Left lobe of liver (tissue), 2 donors: ENCODE measurements at regions not wholly inside any gene's neighbourhood (a gene's known extent, or its start where the extent isn't known, plus 50 kb on each side); places are given as distances from the start of the nearest gene placed in this dataset.

Experiments
- ATAC-seq: fragments of 200-7000 bp; cut with Tn5 transposase; one replicate; pipeline ENCODE4 v1.9.1; 2020; ENCODE audit warnings: mild to moderate bottlenecking, moderate library complexity
- DNase-seq: peaks from one replicate; pipeline ENCODE4 v3.0.0-alpha.2; 2020; ENCODE audit warnings: low spot score
- donor health status: DM: no; HTN: no; CAD: no; lungs with moderate emphysema.
- donor health status: DM: no; HTN: yes; CAD: no.

DNA sequence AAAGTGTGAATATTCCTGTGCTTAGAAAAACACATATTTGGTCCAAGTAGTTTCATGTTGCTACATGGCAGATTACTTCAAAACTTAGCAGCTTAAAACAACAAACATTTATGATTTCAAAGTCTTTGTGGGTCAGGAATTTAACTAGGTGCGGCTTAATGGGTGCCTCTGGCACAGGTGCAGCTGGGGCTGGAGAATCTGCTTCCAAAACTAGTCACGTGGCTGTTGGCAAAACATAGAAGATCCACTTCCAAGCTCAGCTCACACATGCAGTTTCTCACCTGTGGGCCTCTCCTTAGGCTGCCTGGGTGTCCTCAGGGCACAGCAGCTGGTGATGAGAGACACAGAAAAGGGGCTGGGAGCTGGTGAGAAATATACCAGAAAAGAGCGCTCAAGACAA is 263.4 kb downstream of the TTLL7 start:
- ATAC-seq (peak; percentile 88), DNase-seq (peak; percentile 51)

DNA sequence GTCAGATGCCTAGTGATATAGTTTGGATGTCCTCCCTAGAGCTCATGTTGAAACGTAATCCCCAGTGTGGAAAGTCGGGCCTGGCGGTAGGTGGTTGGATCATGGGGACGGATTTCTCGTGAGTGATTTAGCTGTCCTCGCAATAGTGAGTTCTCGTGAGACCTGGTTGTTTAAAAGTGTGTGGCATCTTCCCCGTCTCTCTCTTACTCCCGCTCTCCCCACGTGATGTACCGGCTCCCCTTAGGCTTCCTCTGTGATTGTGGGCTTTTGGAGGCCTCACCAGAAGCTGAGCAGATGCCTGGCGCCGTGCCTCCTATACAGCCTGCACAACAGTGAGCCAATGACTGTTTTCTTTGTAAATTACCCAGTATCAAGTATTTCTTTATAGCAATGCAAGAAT is 264.5 kb downstream of the TTLL7 start:
- DNase-seq (no peak), ATAC-seq (no peak)

DNA sequence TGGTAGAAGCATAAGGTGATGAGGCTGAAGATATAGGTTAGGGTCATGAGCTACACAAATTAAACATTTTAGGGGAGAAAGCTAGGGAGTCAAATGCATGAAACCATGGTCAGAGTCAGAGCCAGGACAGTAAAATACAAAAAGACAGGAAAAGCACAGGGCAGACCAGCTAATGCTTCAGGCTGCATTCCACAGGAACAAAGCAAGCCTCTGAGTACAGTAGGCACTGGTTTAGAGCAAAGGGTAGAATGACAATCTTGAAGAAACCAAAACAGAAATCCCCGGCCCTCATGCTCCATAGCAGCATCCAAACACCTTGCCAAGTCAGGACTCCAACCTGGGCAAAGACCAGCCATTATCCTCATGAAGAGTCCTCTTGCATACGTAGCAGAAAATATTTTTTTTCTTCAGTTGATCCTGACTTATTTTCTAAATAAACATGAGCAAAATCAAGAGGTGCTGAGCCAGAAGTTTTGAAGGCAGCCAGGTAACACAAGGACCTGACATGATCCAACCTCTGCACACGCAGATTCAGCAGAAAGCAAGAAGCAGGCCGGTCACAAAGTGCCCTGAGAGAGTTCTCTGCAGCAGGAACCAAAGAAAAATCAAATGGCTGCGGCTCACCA is 273.1 kb downstream of the TTLL7 start:
- DNase-seq (no peak), ATAC-seq (no peak)

DNA sequence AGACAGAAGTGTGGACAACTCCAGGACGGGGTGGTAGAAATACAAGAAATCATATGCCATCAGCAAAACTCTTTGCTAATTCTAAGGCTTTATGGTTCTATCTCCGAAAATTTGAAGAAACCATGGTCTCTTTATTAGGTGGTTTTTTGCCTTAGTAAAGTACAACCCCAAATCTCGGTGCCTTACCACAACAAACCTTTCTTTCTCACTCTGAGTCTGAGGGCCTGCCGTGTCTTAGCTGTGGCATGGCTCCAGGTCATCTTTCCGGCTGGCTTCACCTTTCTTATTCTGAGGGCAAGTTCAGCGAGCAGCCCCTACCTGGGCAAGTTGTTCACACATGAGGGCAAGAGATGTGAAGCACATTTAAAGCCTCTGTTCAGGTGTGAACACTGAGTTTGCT is 280.6 kb downstream of the TTLL7 start:
- ATAC-seq (no peak), DNase-seq (no peak)

- DNase-seq (no peak), ATAC-seq (no peak)
Measured at GRCh38 chr1:83717785-83718184, 281.1 kb downstream of the TTLL7 start.

DNA sequence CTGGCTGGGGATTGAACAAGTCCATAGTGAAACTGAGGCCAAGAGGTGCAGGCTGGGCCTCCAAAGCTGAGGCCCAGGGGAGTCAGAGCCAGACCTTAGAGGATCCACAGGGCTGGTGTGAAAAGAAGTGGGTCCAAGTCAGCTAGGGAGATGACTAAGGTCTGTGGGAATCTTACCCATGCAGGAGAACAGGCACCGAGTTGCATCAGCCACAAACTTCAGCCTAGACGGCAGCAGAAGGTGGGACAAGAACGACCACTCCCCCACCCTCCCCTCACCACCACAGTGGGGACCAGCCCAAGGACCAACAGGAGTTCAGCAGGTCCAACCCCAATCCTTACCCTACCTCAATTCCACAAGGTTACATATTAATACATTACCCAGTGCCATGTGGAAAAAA is 282.3 kb downstream of the TTLL7 start:
- no peak for DNase-seq
- ATAC-seq: no peak

GRCh38 chr1:83715550-83715949 is 283.4 kb downstream of the TTLL7 start:
- DNase-seq: no peak
- ATAC-seq: no peak

DNA sequence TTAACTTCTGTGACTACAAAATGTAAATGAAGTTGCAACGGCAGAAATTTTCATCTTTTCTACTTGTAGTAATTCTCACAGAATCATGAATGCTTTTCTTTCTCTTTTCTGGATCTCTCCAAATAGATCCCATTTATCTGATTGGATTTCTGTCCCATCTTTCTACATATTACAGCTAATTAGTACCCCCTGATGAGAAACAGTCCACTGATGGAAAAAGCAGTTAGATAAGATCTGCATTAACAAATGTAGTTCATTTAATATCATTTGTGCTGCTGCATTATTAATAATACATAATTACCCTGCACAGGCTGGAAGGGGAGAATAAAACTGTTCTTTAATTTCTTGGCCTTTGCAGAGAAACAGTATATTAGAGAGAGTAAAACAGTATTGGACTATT is 289.3 kb downstream of the TTLL7 start:
- DNase-seq: no peak
- no peak for ATAC-seq

DNA sequence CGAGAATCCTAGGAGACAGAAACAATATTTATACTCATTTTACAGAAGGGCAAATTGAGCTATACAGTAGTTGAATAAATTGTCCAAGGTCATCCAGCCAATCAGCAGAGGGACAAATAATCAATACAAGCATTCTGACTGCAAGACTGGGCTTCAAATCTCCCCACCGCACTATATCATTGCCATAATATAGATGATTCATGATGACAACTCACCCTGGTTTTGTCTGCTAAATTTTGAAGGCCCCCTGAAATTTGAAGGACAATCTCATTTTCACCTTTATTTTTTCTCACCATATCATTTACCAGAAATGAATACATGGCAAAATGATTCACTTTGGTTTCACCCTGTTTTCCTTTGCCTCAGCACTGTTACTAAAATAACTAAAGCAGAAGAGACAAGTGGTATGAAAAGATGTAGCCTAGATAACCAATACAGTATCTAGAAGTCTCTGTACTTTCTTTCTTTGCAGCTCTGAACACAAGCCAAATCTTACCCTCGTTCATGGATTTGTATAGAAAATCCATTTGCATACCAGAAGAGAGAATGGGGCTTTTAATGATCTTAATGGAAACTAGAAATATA is 292.5 kb downstream of the TTLL7 start:
- ATAC-seq (no peak), DNase-seq (no peak)

DNA sequence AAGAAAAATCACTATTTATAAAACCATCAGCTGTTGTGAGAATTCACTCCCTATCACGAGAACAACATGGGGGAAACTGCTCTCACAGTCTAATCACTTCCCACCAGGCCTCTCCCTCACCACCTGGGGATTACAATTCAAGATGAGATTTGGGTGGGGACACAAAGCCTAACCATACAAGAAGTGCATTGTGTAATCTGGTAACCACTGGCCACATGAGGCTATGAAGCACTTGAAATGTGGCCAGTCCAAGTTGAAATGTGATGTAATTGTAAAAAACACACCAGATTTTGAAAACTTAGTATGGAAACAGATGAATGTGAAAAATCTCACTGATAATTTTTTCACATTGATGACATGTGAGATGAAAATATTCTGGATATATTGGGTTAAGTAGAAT is 293.8 kb downstream of the TTLL7 start:
- ATAC-seq (no peak), DNase-seq (no peak)

GRCh38 chr1:83704350-83704749 is 294.6 kb downstream of the TTLL7 start:
- ATAC-seq (no peak), DNase-seq (no peak)

DNA sequence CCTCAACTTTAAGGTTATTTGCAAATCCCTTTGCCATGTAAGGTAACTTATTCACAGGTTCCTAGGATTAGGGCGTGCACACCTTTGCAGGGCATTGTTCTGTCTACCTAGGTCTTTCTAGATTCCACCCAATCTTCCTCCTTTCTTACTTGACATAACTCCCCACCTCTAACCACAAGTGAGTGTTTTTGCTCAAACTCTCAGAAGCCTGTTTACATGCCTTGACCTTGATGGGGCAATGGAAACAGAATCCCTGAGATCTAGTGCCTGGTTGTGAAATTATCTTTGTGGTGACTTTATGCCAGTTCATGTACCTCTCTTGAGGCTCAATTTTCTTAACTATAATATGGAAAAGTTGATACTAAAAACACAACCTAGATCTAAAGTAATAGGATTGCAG is 296.6 kb downstream of the TTLL7 start:
- DNase-seq: no peak
- no peak for ATAC-seq

DNA sequence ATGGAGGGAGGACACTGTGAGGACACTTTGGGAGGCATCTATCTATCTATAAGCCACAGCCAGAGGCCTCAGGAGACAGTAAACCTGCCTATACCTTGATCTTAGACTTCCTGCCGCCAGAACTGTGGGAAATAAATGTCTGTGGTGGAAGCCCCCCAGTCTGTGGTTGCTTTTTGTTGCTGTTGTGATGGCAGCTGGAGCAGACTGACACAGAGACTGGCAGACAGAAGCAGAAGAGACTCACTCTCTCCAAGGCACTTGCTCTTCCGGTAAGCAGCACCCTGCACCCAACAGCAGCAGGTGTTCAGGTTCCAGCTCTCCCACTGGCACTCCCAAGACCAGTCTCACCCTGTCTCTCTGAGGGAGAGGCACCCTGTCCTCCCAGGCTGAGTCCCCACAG is 297.6 kb downstream of the TTLL7 start:
- DNase-seq: no peak
- ATAC-seq: no peak

DNA sequence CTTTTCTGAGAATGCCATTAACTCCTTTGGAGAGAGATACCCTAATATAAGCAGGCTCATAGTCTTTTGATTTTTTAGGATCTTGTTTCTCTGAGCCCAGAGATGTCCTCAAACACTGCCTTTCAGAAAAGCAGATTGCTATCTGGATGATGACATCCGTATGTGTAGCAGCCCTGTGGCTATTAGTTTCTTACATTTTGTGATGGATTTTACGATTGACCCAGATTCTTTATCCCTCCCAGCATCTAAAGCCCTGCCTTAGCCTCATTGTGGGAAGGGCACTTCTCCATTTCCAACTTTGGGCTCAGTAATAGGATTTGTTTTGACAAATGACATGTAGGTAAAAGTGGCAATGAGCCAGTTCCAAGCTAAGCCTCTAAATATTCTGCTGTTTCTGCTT is 300.3 kb downstream of the TTLL7 start:
- DNase-seq (no peak), ATAC-seq (no peak)

DNA sequence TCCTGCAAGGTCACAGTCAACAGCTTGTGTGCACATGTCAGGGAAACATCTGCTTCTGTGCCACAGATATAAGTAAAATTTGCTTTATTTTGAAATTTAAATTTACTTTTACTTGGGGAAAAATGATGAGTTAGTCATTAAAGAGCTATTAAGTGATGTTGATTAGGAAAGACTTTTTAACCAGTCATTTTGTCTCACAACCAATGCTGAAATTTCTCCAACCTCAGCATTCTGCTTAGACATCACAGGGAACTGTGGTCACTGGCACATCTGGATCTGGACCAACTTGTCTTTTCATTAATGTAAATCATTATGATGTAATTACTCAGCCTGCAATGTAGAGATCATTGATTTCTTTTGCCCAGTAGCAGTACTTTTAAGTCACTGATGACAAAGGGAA is 301.0 kb downstream of the TTLL7 start:
- DNase-seq (no peak), ATAC-seq (no peak)

DNA sequence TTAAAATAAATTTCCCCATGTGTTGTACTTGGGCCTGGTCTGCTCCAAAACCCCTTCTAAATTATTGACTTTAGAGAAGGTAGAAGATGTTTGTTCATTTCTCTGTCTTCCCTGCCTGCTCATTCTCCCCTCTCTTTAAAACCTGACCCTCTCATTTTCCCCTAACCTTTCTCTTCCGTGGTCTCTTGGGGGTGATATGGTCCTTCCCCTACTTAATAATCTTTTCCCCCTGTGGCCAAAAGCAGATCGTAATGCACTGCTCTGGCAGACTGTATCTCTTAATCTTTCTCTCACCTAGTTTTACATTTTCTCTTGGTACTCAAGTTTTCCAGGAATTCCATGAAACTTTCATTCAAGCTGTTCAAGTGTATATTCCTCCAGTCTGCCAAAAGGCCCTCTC is 301.7 kb downstream of the TTLL7 start:
- no peak for DNase-seq
- no peak for ATAC-seq

DNA sequence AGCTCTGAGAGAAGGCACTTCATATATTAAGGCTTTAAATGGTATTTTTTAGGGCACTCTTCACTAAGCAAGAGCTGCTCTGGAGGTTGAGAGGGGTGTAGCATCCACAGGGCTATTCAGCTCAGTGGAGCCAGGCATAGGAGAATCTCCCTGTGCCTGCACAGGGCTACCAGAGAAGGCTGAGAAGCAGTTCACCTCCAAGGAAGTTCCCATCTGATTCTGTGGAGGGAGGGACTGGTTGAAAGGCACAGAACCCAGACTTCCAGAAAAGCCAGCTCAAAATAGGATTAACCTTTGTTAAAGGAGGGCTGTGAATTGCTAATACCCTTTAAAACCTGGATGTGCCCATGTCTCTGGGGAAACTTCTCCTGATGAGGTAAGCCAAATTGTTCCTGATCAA is 304.5 kb downstream of the TTLL7 start:
- DNase-seq (no peak), ATAC-seq (no peak)

- ATAC-seq: peak; percentile 63
- DNase-seq: no peak
Measured at GRCh38 chr1:83693427-83694126, 305.4 kb downstream of the TTLL7 start.

GRCh38 chr1:83692524-83693381 is 306.2 kb downstream of the TTLL7 start:
- DNase-seq (peak; percentile 58), ATAC-seq (peak; percentile 82)

DNA sequence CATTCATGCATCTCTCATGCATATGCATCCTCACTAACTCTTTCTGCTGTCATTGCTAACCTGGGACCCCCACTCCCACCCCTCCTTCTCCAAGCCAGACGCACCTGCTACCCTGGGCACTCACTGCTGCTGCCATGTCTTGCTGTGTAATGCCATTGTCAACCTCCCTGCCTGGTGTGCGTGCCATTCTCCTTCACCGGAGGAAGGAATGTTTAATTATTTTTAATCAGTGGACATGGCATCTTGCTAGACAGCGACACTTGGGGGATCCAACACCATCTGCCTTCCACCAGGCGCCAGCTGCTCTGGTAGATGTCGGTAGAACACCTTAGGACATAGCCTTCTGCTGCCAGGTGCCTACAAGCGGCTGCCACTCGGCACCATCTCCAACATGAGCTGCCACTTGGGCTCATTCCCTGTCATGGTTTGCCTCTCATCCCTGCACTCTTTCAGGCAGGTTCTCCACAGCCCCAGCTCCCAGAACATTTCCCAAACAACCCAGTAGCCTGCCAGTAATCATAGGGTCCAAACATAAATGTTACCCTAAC is 306.9 kb downstream of the TTLL7 start:
- DNase-seq (no peak), ATAC-seq (peak; percentile 5)
